ENCODE measurements at regions not wholly inside any gene's neighbourhood (a gene's known extent, or its start where the extent isn't known, plus 50 kb on each side); places are given as distances from the start of the nearest gene placed in this dataset.
A peak's percentile ranks its signal among the peaks of the same experiment; 100 is the strongest.
"Not testable (repeated sequence)": the region's sequence is repeated elsewhere in the genome, so short reads cannot be mapped to it uniquely, and the experiment has no call there.

DNA sequence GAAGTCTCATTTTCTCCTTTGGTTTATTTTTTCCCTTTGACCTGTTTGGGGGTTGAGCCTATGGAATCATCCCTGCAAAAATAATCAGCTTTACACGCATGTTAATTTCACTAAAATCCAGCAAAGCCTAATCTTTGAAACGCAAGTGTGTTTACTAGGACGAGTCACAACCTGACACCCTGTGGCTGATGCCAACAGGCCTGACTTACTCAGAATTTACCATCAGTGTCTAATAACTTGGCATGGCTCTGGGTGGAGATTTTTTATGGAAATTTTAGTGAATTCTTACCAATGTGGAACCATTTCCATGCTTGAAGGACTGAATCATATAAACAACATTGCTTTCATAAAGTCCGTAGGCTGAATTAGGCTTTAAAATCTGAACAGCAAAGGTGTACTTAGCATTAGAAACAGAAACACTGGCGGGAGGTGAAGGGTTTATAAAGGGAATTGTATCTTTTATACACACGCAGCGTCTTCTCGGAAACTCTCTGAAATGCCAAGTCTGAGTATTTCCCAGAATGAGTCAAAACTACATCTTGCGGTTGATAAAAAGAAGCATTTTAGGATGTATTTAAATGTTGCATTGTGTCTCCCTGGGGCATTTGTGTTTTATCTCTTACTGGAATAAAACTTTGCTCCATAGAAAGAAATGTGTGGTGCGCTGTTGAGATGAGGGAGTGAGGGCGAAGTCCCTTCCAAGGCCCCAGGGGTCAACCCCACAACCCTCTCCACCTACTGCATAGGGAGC is 81.2 kb downstream of the DACT2 start:
- DNase-seq (ENCODE audit: low read depth in 1 of 2, low spot score in 2 of 2) = no peak
- no peaks in the 10 kb centered on the region for H3K4me1 ChIP-seq (replicated peaks)
- H3K9me3 ChIP-seq (replicated peaks) = no peaks in the 10 kb centered on the region

DNA sequence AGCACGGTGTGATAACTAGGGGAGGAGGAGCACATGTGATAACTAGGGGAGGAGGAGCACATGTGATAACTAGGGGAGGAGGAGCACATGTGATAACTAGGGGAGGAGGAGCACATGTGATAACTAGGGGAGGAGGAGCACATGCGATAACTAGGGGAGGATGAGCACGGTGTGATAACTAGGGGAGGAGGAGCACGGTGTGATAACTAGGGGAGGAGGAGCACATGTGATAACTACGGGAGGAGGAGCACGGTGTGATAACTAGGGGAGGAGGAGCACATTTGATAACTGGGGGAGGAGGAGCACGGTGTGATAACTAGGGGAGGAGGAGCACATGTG is 85.7 kb downstream of the DACT2 start:
- not testable (repeated sequence) for H3K27me3 ChIP-seq (replicated peaks); H3K4me1 ChIP-seq (replicated peaks); H3K4me3 ChIP-seq; H3K27ac ChIP-seq; DNase-seq (ENCODE audit: low read depth in 1 of 2, low spot score in 2 of 2); H3K36me3 ChIP-seq; H3K9me3 ChIP-seq (replicated peaks)

More for the DNA sequence above, 81.2 kb downstream of the DACT2 start:
- no peak overlapping the region for H3K27ac ChIP-seq
- H3K36me3 ChIP-seq = no peaks in the 10 kb centered on the region
- no peak overlapping the region for H3K4me3 ChIP-seq
- H3K27me3 ChIP-seq (replicated peaks) = no peaks in the 10 kb centered on the region

DNA sequence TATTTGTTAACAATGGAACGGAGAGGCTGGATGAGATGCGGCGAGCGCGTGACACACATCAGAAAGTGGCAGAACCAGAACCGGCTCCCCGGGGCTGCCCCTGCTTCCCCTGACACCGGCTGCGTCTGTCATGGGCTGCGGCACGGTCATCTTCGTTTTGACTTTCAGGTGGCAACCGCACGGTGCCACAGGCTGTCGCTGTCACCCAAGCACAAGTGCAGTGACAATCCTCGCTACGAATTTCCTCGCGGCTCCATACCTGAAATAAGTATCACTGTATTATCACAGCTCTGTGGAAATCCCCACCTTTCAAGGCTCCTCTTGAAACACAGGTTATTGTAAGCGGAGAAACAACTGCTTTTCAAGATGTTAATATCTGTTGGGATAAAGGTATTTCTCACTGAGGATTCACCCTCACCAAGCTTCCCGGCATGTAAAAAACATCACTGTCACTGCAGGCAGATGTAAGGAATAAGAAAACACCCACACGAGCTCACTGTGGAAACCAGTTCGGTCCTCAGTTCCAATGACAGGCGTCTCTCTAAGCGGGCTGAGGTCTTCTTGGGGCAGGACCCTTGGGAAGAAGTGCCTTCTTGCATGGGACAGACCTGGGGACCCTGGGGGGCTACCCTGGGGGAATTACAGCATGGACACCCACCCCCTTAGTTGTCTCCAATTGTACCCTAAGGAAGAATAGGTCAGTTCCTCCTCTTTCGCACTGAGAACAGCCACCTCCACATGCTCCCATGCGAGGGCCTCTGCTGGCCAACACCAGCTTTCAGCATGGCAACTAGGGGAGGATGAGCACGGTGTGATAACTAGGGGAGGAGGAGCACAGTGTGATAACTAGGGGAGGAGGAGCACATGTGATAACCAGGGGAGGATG is 86.3 kb downstream of the DACT2 start:
- no peaks in the 10 kb centered on the region for H3K36me3 ChIP-seq
- H3K4me3 ChIP-seq = no peak overlapping the region
- no peak overlapping the region for H3K27ac ChIP-seq
- no peaks in the 10 kb centered on the region for H3K9me3 ChIP-seq (replicated peaks)
- H3K27me3 ChIP-seq (replicated peaks) = 0 out of 2 replicates have a peak, but pooled peaks cover 6% of the 10 kb centered on the region
- no peaks in the 10 kb centered on the region for H3K4me1 ChIP-seq (replicated peaks)
- DNase-seq (ENCODE audit: low read depth in 1 of 2, low spot score in 2 of 2) = no peak

DNA sequence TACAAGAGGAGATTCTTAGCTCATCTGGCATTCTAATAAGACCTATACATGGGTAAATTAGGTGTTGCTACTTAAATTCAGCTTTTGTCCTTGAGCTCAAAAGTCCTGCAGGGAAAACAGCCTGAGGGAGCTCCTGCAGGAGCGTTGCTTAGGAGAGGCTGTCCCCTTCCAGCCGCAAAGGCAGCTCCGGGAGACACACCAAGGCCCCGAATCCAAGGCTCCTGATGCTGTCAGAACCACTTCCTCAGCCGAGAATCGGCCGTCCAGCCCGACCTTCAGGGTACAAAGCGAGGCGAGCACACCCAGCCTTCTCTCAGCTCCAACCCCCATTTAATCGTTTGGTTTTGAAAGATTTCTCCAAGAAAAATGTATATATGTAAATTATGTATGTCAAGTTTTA is 87.0 kb downstream of the DACT2 start:
- H3K27ac ChIP-seq = no peak overlapping the region
- H3K27me3 ChIP-seq (replicated peaks) = 0 out of 2 replicates have a peak, but pooled peaks cover 6% of the 10 kb centered on the region
- H3K4me3 ChIP-seq = no peak overlapping the region
- H3K36me3 ChIP-seq = no peaks in the 10 kb centered on the region
- H3K4me1 ChIP-seq (replicated peaks) = no peaks in the 10 kb centered on the region
- H3K9me3 ChIP-seq (replicated peaks) = no peaks in the 10 kb centered on the region
- no peak for DNase-seq (ENCODE audit: low read depth in 1 of 2, low spot score in 2 of 2)

DNA sequence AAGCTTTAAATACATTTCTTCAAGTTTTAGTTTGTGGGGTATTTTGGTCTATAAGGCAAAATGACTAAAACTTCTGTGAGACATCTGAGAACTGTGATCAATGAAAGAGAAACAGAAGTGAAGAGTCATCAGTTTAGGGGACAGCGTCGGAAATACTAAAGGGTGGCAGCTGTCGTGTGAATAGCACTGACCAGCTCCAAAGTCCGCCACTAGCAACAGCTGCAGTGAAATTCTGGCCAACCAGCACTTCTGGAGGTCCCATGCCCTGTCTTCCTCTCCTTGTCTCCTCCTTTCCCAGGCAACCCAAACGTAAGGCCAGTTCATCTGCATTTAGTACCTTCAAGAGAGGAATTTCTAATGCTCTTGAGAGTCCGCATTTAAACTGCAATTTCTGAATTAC is 87.5 kb downstream of the DACT2 start:
- Histone ChIP-seq H3K36me3 (no peaks in the 10 kb centered on the region), H3K27me3 (replicated peaks) (peaks cover 8% of the 10 kb centered on the region; the same call in 1 of the 2 replicates), H3K4me1 (replicated peaks) (no peaks in the 10 kb centered on the region), H3K9me3 (replicated peaks) (no peaks in the 10 kb centered on the region), H3K27ac (no peak overlapping the region), H3K4me3 (no peak overlapping the region)
- DNase-seq (ENCODE audit: low read depth in 1 of 2, low spot score in 2 of 2) = no peak

DNA sequence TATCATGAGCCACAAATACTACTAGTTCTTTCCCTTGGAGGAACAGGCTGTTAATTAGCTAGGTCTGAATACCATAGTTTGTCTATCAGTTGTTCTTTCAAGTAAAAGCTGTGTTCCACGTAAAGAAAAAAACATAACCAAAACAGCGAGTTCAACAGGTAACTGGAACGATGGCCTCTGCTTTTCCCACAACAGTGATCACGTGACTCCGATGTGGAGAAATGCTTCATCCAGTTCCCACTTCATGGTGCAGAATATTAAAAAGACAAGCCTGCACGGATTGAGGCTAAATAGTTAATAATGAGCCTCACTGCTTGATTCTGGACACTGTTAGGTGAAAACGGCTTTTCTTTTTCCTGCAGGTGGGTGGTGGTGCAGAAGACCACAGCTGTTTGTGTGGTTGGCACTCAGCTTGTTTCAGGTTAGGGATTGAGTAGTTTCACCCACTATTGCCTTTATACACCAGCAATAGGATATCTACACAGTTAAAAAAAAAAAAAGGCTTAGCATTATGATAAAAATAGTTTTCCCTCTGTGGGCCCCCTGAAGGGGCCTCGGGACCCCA is 88.1 kb downstream of the DACT2 start:
- peaks cover 10% of the 10 kb centered on the region; the same call in 1 of the 2 replicates for H3K27me3 ChIP-seq (replicated peaks)
- H3K36me3 ChIP-seq = no peaks in the 10 kb centered on the region
- no peaks in the 10 kb centered on the region for H3K9me3 ChIP-seq (replicated peaks)
- no peaks in the 10 kb centered on the region for H3K4me1 ChIP-seq (replicated peaks)
- no peak for DNase-seq (ENCODE audit: low read depth in 1 of 2, low spot score in 2 of 2)
- H3K4me3 ChIP-seq = no peak overlapping the region
- H3K27ac ChIP-seq = no peak overlapping the region

DNA sequence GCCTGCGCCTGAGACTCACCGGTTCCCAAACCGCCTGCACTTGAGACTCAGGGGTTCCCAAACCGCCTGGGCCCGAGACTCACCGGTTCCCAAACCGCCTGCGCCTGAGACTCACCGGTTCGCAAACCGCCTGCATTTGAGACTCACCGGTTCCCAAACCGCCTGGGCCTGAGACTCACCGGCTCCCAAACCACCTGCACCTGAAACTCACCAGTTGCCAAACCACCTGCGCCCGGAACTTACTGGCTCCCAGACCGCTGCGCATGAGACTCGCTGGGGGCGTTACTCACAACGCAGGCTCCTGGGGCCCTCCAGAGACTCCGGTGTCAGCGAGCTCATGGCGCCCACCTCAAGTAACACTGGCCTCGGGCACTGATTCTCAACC is 90.2 kb downstream of the DACT2 start:
- Histone ChIP-seq H3K27me3 (replicated peaks) (peaks cover 10% of the 10 kb centered on the region), H3K27ac (no peak overlapping the region), H3K4me1 (replicated peaks) (no peaks in the 10 kb centered on the region), H3K36me3 (no peaks in the 10 kb centered on the region), H3K4me3 (no peak overlapping the region), H3K9me3 (replicated peaks) (no peaks in the 10 kb centered on the region)
- DNase-seq (ENCODE audit: low read depth in 1 of 2, low spot score in 2 of 2) = peak in 1 of 2 experiments; percentile 39

DNA sequence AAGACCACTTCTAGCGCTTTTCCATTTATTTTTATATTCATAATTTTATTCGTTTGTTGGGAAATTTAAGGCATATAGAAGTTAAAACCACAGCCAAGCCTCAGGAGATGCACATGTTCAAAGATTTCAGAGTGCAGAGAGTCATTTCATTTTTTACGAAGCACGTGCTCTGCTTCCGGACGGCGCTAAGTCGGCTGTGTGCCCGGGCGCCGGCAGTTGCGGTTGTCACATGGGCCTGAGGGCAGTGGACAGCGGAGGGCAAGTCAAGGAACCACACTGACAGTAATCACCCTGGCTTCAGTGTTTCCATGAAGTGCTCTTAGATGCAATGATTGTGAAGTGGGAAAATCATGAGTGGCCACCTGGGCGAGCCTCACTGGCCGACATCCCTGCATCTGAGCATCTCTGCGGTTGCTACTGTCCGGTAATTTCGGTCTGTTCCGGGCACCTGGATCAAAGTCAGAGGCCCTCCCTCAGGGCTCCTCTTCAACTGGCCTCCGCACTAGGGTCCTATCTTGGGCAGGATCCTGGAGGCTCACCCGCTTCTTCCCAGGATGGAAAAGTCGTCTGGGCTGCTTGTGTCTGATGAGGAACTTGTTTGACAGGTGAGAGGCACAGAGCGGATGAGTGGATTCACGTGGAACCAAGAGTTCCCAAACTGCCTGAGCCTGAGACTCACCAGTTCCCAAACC is 90.8 kb downstream of the DACT2 start:
- H3K4me3 ChIP-seq = no peak overlapping the region
- H3K4me1 ChIP-seq (replicated peaks) = no peaks in the 10 kb centered on the region
- DNase-seq (ENCODE audit: low read depth in 1 of 2, low spot score in 2 of 2) = peak in 1 of 2 experiments; percentile 32
- no peak overlapping the region for H3K27ac ChIP-seq
- no peaks in the 10 kb centered on the region for H3K36me3 ChIP-seq
- H3K27me3 ChIP-seq (replicated peaks) = peaks cover 10% of the 10 kb centered on the region
- H3K9me3 ChIP-seq (replicated peaks) = no peaks in the 10 kb centered on the region

DNA sequence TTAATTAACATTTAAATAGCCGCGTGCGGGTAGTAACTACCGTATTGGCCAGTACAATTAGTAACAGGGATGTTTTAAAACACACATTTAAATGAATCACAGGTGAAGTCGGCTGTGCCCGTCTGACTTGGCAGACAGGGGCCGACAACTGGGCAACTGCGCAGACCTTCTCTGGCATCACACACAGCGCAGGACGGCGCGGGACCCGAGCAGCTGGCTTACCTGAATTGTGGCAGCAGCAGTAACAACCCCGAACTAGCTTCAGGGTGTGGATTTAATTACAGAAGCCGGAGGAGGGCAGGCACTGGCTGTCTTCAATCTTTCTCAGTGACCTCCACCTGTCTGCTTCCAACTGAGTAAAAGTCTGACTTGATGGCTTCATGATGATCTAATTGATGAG is 91.7 kb downstream of the DACT2 start:
- H3K4me1 ChIP-seq (replicated peaks) = no peaks in the 10 kb centered on the region
- no peak overlapping the region for H3K27ac ChIP-seq
- no peaks in the 10 kb centered on the region for H3K9me3 ChIP-seq (replicated peaks)
- peaks cover 10% of the 10 kb centered on the region for H3K27me3 ChIP-seq (replicated peaks)
- no peaks in the 10 kb centered on the region for H3K36me3 ChIP-seq
- DNase-seq (ENCODE audit: low read depth in 1 of 2, low spot score in 2 of 2) = peak in 1 of 2 experiments; percentile 25
- H3K4me3 ChIP-seq = no peak overlapping the region

DNA sequence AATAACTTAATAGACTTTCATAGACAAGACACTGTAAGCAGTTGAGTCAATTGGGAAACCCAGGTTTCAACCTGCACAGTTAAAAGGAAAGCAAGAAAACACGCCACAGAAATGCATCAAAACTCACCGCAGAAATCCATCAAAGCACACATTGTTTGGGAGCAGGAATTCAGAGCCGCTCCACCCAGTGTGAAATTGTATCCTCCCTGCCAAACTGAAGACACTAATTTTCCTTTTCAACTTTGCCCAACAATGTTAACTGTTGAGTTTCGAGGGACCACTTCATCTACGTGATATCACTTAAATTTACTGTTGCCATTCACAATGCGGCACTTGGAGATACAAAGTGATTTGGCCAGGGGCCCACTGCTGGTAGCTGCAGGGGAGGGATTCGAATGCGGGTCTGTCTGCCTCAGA is 92.7 kb downstream of the DACT2 start:
- H3K9me3 ChIP-seq (replicated peaks) = no peaks in the 10 kb centered on the region
- no peaks in the 10 kb centered on the region for H3K36me3 ChIP-seq
- no peak overlapping the region for H3K4me3 ChIP-seq
- H3K27ac ChIP-seq = no peak overlapping the region
- H3K27me3 ChIP-seq (replicated peaks) = peaks cover 10% of the 10 kb centered on the region
- no peak for DNase-seq (ENCODE audit: low read depth in 1 of 2, low spot score in 2 of 2)
- no peaks in the 10 kb centered on the region for H3K4me1 ChIP-seq (replicated peaks)

DNA sequence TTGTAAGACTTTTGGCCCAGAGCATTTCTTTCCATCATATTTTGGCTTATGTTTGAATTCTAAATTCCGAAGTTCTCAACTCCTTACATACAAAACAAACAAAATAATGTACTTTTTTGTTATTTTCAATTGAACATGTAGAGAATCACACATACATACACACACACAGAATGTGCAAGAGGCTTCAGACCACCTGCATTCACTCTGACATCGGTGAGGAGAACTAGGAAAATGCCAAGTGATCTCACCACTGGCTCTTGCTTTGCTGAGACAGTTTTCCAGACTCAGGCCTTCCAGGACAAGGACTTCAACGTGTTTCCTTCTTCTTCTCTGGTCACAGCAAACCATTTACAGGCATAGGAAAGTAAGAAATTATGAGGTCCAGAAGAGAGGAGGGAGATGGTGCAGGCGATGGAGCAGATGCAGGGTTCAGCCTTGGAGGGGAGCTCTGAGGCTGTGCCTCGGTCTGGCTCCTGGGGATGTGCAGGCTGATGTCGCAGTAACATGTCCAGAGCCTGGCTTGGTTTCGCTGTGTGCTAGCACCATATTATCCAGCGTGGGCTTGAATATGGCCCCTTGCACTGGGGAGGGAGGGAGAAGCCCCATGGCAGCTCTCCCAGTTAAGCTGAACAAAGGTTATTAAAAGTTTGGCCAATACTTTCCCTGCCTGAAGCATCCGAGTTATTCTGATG is 93.4 kb downstream of the DACT2 start:
- no peak overlapping the region for H3K4me3 ChIP-seq
- H3K36me3 ChIP-seq = no peaks in the 10 kb centered on the region
- no peak for DNase-seq (ENCODE audit: low read depth in 1 of 2, low spot score in 2 of 2)
- no peak overlapping the region for H3K27ac ChIP-seq
- no peaks in the 10 kb centered on the region for H3K9me3 ChIP-seq (replicated peaks)
- peaks cover 10% of the 10 kb centered on the region for H3K27me3 ChIP-seq (replicated peaks)
- H3K4me1 ChIP-seq (replicated peaks) = no peaks in the 10 kb centered on the region

DNA sequence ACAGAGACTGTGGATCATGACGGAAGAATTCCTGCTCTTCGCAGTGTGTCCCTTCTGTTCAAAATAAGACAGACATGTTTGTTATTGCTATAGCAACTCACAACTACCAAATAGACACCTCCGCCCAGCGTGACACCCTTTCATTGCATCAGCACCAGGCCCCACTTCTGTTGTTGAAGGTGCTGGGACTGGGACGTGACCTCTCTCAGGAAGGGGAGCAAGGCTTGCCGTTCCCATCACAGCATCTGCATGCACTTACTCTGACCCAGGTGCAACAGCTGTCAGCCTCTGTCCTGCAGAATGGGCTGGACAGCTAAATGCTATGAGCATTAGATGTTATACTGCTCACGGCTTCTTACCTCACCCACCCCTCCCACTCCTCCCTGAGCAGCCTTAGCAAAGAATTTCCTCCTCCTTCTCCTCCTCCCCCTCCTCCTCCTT is 94.1 kb downstream of the DACT2 start:
- DNase-seq (ENCODE audit: low read depth in 1 of 2, low spot score in 2 of 2) = peak in 1 of 2 experiments; percentile 31
- H3K36me3 ChIP-seq = no peaks in the 10 kb centered on the region

DNA sequence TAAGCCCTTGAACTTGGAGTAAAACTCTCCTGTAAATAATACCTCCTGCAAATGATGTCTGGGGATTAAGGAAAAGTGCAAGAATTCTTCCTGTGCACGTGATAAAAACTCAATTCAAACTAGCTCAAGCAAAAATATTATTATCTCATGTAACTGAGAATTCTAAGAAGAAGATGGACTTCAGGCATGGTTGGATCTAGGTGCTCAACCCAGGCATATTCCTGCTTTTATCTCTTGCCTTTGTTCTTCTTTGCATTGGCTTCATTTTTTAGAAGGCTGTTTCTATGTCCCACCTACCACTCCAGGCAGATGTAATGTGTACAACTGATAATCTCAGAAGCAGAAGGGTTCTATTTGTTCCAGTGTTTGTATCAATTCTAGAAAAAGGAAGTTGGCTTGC is 95.8 kb downstream of the DACT2 start:
- DNase-seq (ENCODE audit: low read depth in 1 of 2, low spot score in 2 of 2) = no peak
- Histone ChIP-seq H3K4me1 (replicated peaks) (no peaks in the 10 kb centered on the region), H3K36me3 (no peaks in the 10 kb centered on the region), H3K9me3 (replicated peaks) (no peaks in the 10 kb centered on the region), H3K27me3 (replicated peaks) (peaks cover 5% of the 10 kb centered on the region), H3K27ac (no peak overlapping the region), H3K4me3 (no peak overlapping the region)

More for the DNA sequence above, 94.1 kb downstream of the DACT2 start:
- peaks cover 10% of the 10 kb centered on the region for H3K27me3 ChIP-seq (replicated peaks)
- H3K4me3 ChIP-seq = no peak overlapping the region
- no peaks in the 10 kb centered on the region for H3K4me1 ChIP-seq (replicated peaks)
- H3K27ac ChIP-seq = no peak overlapping the region
- no peaks in the 10 kb centered on the region for H3K9me3 ChIP-seq (replicated peaks)
